Cardiac fibroblast (primary cell): ENCODE measurements at regions not wholly inside any gene's neighbourhood (a gene's known extent, or its start where the extent isn't known, plus 50 kb on each side); places are given as distances from the start of the nearest gene placed in this dataset.

ENCODE experiments used
- DNase-seq, 2 donors: peaks; one replicate each; pipeline versions ENCODE4 v3.0.0 to v3.0.0-alpha.2; 2010; ENCODE audit warnings: low read depth in 2 of 2
- H3K4me3 ChIP-seq, 2 donors: replicated peaks in 1 of 2; 1 replicate in 1 of 2; 2 replicates in 1 of 2; pipeline ENCODE4 v1.5.1; 2011; ENCODE audit warnings: low read depth in 2 of 2, low read length in 2 of 2, mild to moderate bottlenecking in 2 of 2, moderate library complexity in 1 of 2
- CTCF ChIP-seq: IDR thresholded peaks from one replicate; pipeline ENCODE4 v1.5.1; 2011; ENCODE audit warnings: low read depth, mild to moderate bottlenecking, low read length, inconsistent platforms

DNA sequence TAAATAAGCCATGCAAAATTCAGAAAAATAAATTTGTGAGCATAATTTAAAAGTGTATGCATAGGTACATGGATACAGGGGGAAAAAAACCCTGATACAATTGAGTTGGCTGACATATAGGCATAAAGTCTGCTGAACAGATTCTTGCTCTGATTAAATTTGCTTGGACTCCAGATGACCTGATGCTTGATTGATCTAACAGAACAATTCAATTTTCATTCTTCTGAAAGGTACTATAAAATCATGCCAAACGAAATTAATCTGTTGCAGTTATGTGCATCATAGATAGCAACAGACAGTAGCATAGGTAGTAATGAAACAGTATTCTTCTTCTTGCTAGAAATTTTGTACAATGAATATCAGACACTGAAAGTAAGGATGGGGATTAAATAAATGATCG is 578.2 kb upstream of the SLITRK6 start:
- H3K4me3 ChIP-seq, result no peak overlapping the region
- no peak for TF ChIP-seq CTCF
- no peak for DNase-seq

- TF ChIP-seq CTCF, result no peak
- no peak overlapping the region for H3K4me3 ChIP-seq
- no peak for DNase-seq
Measured at GRCh38 chr13:86378628-86379027, 579.4 kb upstream of the SLITRK6 start.

DNA sequence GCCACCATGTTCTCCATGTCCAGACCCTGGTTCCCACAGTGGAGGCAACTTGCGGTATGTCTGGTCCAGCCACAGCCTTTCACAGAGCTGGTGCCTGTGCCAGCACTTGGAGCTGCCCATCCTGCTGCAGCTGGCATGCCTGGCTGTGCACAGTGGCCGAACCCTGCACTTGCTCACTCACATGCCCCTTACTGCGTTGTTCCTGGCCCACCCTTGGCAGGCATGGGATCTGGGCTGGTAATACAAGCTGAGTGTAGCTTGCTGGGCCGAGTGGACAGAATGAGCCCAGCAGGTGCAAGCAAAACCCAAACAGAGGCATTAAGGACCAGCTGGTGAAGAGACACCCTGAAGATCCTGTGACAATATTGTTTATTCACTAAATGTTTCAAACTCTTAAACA is 583.9 kb upstream of the SLITRK6 start:
- no peak for TF ChIP-seq CTCF
- DNase-seq, result no peak
- H3K4me3 ChIP-seq, result no peak overlapping the region

GRCh38 chr13:86383561-86383960 is 584.3 kb upstream of the SLITRK6 start:
- TF ChIP-seq CTCF, result no peak
- DNase-seq, result no peak
- H3K4me3 ChIP-seq, result no peak overlapping the region

DNA sequence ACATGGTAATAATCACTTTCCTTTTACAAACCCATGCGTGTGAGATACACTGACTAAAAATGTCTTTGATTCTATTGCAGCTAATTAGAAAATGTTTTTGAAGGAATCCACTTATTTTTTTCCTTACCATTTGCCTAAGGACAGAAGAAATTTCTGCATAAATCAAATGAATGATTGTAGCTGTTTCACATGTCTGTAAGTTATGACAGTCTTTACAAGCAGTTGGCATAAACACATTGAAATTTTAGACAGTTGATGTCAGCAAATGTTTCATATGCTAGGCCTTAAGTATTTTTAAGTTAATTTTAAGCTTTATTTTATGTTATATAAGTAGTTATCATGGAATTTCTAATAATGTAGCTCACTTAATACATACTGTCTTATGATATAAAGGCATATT is 598.4 kb upstream of the SLITRK6 start:
- no peak overlapping the region for H3K4me3 ChIP-seq
- no peak for TF ChIP-seq CTCF
- DNase-seq, result no peak

GRCh38 chr13:86399572-86399971 is 600.4 kb upstream of the SLITRK6 start:
- DNase-seq, result no peak
- TF ChIP-seq CTCF, result no peak
- no peak overlapping the region for H3K4me3 ChIP-seq

GRCh38 chr13:86402500-86402899 is 603.3 kb upstream of the SLITRK6 start:
- no peak for TF ChIP-seq CTCF
- DNase-seq, result no peak
- no peak overlapping the region for H3K4me3 ChIP-seq
